H1 (cell line): ENCODE measurements at regions not wholly inside any gene's neighbourhood (a gene's known extent, or its start where the extent isn't known, plus 50 kb on each side); places are given as distances from the start of the nearest gene placed in this dataset.

Source experiments
- CTCF ChIA-PET: fragments of 300-600 bp; sonication (Branson Sonifier 250); formaldehyde crosslinking; loops from one replicate; lab custom pipeline; 2021; ENCODE audit not compliant: partially characterized antibody; lab: Charles Lee
- POLR2A ChIA-PET: fragments of 300-600 bp; sonication (Branson Sonifier 250); formaldehyde crosslinking; loops from one replicate; lab custom pipeline; 2021; ENCODE audit warnings: inconsistent platforms; ENCODE audit not compliant: partially characterized antibody; lab: Charles Lee
- DNase-seq, 2 experiments: peaks; one replicate each; pipeline versions ENCODE4 v3.0.0 to v3.0.0-alpha.2; 2010 to 2022; ENCODE audit warnings: low spot score in 2 of 2, low read depth in 1 of 2, mixed read lengths in 1 of 2
- FAIRE-seq: peaks from 2 replicates; lab custom pipeline; 2011; peaks lifted over from hg19 to GRCh38; lab: Jason Lieb, UNC
- H2AFZ ChIP-seq: 2 replicates; pipeline ENCODE4 v1.8.1; 2012; ENCODE audit warnings: low read length, inconsistent platforms
- H2AK5ac ChIP-seq: 2 replicates; pipeline ENCODE4 v1.6.1; 2013; ENCODE audit warnings: low read depth, low read length
- H2BK120ac ChIP-seq: replicated peaks from 2 replicates; pipeline ENCODE3; 2013; ENCODE audit warnings: low read depth, low read length, inconsistent platforms
- H2BK12ac ChIP-seq: 2 replicates; pipeline ENCODE4 v1.6.1; 2013; ENCODE audit warnings: low read depth, low read length
- H2BK15ac ChIP-seq: 2 replicates; pipeline ENCODE4 v1.6.1; 2013; ENCODE audit warnings: low read length
- H2BK20ac ChIP-seq: 2 replicates; pipeline ENCODE4 v1.6.1; 2013; ENCODE audit warnings: low read length
- H2BK5ac ChIP-seq: 2 replicates; pipeline ENCODE4 v1.6.1; 2013; ENCODE audit warnings: low read depth, low read length
- H3K14ac ChIP-seq: 2 replicates; pipeline ENCODE4 v1.6.1; 2013; ENCODE audit warnings: inconsistent platforms; ENCODE audit not compliant: insufficient read length
- H3K18ac ChIP-seq: 2 replicates; pipeline ENCODE4 v1.6.1; 2013; ENCODE audit warnings: low read length; ENCODE audit errors: extremely low read depth
- H3K23ac ChIP-seq: 2 replicates; pipeline ENCODE4 v1.6.1; 2013; ENCODE audit warnings: inconsistent platforms; ENCODE audit not compliant: insufficient read length
- H3K23me2 ChIP-seq: 2 replicates; pipeline ENCODE4 v1.6.1; 2013; ENCODE audit warnings: low read depth, low read length
- H3K27ac ChIP-seq: 2 replicates; pipeline ENCODE4 v1.6.1; 2011; ENCODE audit warnings: low read depth, low read length, inconsistent platforms
- H3K27me3 ChIP-seq, 4 experiments: replicated peaks in 1 of 4; 1 replicate in 1 of 4; 2 replicates in 3 of 4; pipeline versions ENCODE4 v1.6.1 to v1.8.1; 2011 to 2013; ENCODE audit warnings: low read length in 3 of 4, mild to moderate bottlenecking in 3 of 4, inconsistent platforms in 2 of 4, mixed read lengths in 2 of 4, moderate library complexity in 1 of 4; ENCODE audit not compliant: control insufficient read depth in 3 of 4, insufficient read depth in 3 of 4; ENCODE audit errors: extremely low read depth in 1 of 4
- H3K36me3 ChIP-seq, 4 experiments: 2 replicates each; pipeline versions ENCODE4 v1.6.1 to v1.8.1; 2011 to 2013; ENCODE audit warnings: mild to moderate bottlenecking in 4 of 4, low read length in 3 of 4, moderate library complexity in 2 of 4, control low read depth in 1 of 4, inconsistent platforms in 1 of 4; ENCODE audit not compliant: insufficient read depth in 4 of 4, control insufficient read depth in 2 of 4
- H3K4ac ChIP-seq: replicated peaks from 2 replicates; pipeline ENCODE3; 2013; ENCODE audit warnings: low read length, low read depth, mixed read lengths, inconsistent platforms; ENCODE audit not compliant: insufficient read length
- H3K4me1 ChIP-seq, 4 experiments: replicated peaks in 1 of 4; 1 replicate in 1 of 4; 2 replicates in 3 of 4; pipeline versions ENCODE4 v1.6.1 to v1.8.1; 2011 to 2013; ENCODE audit warnings: low read length in 3 of 4, inconsistent platforms in 2 of 4, mixed read lengths in 1 of 4; ENCODE audit not compliant: insufficient read depth in 4 of 4, control insufficient read depth in 3 of 4
- H3K4me2 ChIP-seq, 2 experiments: 2 replicates each; pipeline versions ENCODE4 v1.6.1 to v1.8.1; 2011 to 2013; ENCODE audit warnings: low read depth in 2 of 2, low read length in 2 of 2, control low read depth in 1 of 2, inconsistent platforms in 1 of 2, mild to moderate bottlenecking in 1 of 2; ENCODE audit not compliant: insufficient read depth in 1 of 2
- H3K4me3 ChIP-seq, 4 experiments: fragments of 200-600, 300-600 bp in 1 of 4; sonication (generic), shearing (Covaris generic), sonication (Bioruptor Twin) in 1 of 4; 2 replicates each; pipeline versions ENCODE4 v1.5.1 to v1.8.1; 2011 to 2016; ENCODE audit warnings: low read length in 4 of 4, low read depth in 3 of 4, control low read depth in 2 of 4, inconsistent platforms in 2 of 4, mild to moderate bottlenecking in 2 of 4, mixed read lengths in 1 of 4, moderate library complexity in 1 of 4; ENCODE audit not compliant: insufficient read depth in 2 of 4; ENCODE audit errors: extremely low read depth in 1 of 4
- H3K56ac ChIP-seq: replicated peaks from 2 replicates; pipeline ENCODE3; 2013; ENCODE audit warnings: low read depth, mild to moderate bottlenecking, mixed read lengths, low read length, inconsistent platforms; ENCODE audit not compliant: insufficient read length
- H3K79me1 ChIP-seq: 2 replicates; pipeline ENCODE4 v1.6.1; 2013; ENCODE audit warnings: low read depth, low read length, control low read depth
- H3K79me2 ChIP-seq, 2 experiments: 2 replicates each; pipeline versions ENCODE4 v1.6.1 to v1.8.1; 2012 to 2013; ENCODE audit warnings: low read length in 2 of 2, mild to moderate bottlenecking in 2 of 2, inconsistent platforms in 1 of 2; ENCODE audit not compliant: insufficient read depth in 2 of 2, control insufficient read depth in 1 of 2
- H3K9ac ChIP-seq, 4 experiments: replicated peaks in 1 of 4; 1 replicate in 1 of 4; 2 replicates in 3 of 4; pipeline versions ENCODE4 v1.6.1 to v1.8.1; 2011 to 2013; ENCODE audit warnings: low read depth in 3 of 4, low read length in 3 of 4, control low read depth in 2 of 4, mild to moderate bottlenecking in 2 of 4, moderate library complexity in 2 of 4, inconsistent platforms in 1 of 4; ENCODE audit errors: extremely low read depth in 1 of 4
- H3K9me3 ChIP-seq, 2 experiments: 2 replicates each; pipeline versions ENCODE4 v1.6.1 to v1.8.1; 2012 to 2013; ENCODE audit warnings: mild to moderate bottlenecking in 2 of 2, moderate library complexity in 2 of 2, control low read depth in 1 of 2, inconsistent platforms in 1 of 2, low read depth in 1 of 2, low read length in 1 of 2, mixed read lengths in 1 of 2; ENCODE audit not compliant: insufficient read depth in 2 of 2
- H4K20me1 ChIP-seq, 2 experiments: replicated peaks in 1 of 2; 2 replicates each; pipeline versions ENCODE3 to v1.8.1; 2011 to 2013; ENCODE audit warnings: inconsistent platforms in 2 of 2, low read length in 2 of 2, mild to moderate bottlenecking in 1 of 2; ENCODE audit not compliant: insufficient read depth in 2 of 2, control insufficient read depth in 1 of 2
- H4K5ac ChIP-seq: 2 replicates; pipeline ENCODE4 v1.6.1; 2013; ENCODE audit warnings: low read length, low read depth, mixed read lengths, inconsistent platforms; ENCODE audit not compliant: insufficient read length
- H4K8ac ChIP-seq: 2 replicates; pipeline ENCODE4 v1.8.0; 2013; ENCODE audit warnings: mild to moderate bottlenecking, moderate library complexity, low read length, inconsistent platforms; ENCODE audit not compliant: insufficient read depth; ENCODE audit errors: extremely low read depth
- H4K91ac ChIP-seq: replicated peaks from 2 replicates; pipeline ENCODE3; 2013; ENCODE audit warnings: low read length, mixed read lengths, inconsistent platforms; ENCODE audit not compliant: insufficient read length
- BRCA1 ChIP-seq: IDR thresholded peaks from 2 replicates; pipeline ENCODE4 v1.6.1; 2012; ENCODE audit warnings: low read depth, low read length, improper control_type of control experiment
- CREB1 ChIP-seq: IDR thresholded peaks from 2 replicates; pipeline ENCODE4 v1.6.1; 2012; ENCODE audit warnings: inconsistent platforms
- EGR1 ChIP-seq: IDR thresholded peaks from 2 replicates; pipeline ENCODE4 v1.6.1; 2011; ENCODE audit warnings: low read depth, low read length, borderline replicate concordance
- KDM5A ChIP-seq: fragments of 200-600 bp; IDR thresholded peaks from 2 replicates; pipeline ENCODE4 v1.7.1; 2012; ENCODE audit warnings: mild to moderate bottlenecking, low read length, inconsistent platforms, mixed read lengths
- RAD21 ChIP-seq, 2 experiments: IDR thresholded peaks in 1 of 2; conservative IDR thresholded peaks in 1 of 2; 2 replicates each; pipeline ENCODE4 v1.6.1; 2011; ENCODE audit warnings: low read depth in 2 of 2, low read length in 2 of 2, improper control_type of control experiment in 1 of 2, inconsistent platforms in 1 of 2, mild to moderate bottlenecking in 1 of 2, moderate library complexity in 1 of 2
- SIRT6 ChIP-seq: IDR thresholded peaks from one replicate; pipeline ENCODE4 v1.7.1; 2012; ENCODE audit warnings: low read length, inconsistent platforms
- SP1 ChIP-seq: IDR thresholded peaks from 2 replicates; pipeline ENCODE4 v1.6.1; 2011; ENCODE audit warnings: low read depth, low read length
- SP4 ChIP-seq: IDR thresholded peaks from 2 replicates; pipeline ENCODE4 v1.6.1; 2012; ENCODE audit warnings: low read length, inconsistent platforms
- SUZ12 ChIP-seq: fragments of 200-600 bp; sonication (generic); IDR thresholded peaks from 2 replicates; pipeline ENCODE4 v1.6.1; 2012; ENCODE audit warnings: mild to moderate bottlenecking, inconsistent platforms, low read length, moderate library complexity, mixed read lengths
- TAF1 ChIP-seq: IDR thresholded peaks from 2 replicates; pipeline ENCODE4 v1.6.1; 2011; ENCODE audit warnings: mild to moderate bottlenecking, low read depth, low read length
- WGBS, 2 experiments: shearing (Covaris generic) in 1 of 2; methylation state at CpG; one replicate each; pipeline versions ENCODE4 v1.1.6 to v1.1.7; 2013 to 2015; ENCODE audit warnings: low lambda C conversion rate in 2 of 2, mixed read lengths in 2 of 2, inconsistent platforms in 1 of 2, low coverage in 1 of 2, missing lambda C conversion rate in 1 of 2; ENCODE audit not compliant: insufficient replicate concordance in 2 of 2, insufficient coverage in 1 of 2, insufficient read length in 1 of 2; ENCODE audit errors: extremely low coverage in 1 of 2, missing lambda C conversion rate in 1 of 2; 5-methylcytosine and 5-hydroxymethylcytosine counted together

GRCh38 chr15:91795235-91795634, 58.3 kb upstream of the SLCO3A1 start:
- H2BK15ac ChIP-seq: no peak overlapping the region
- H2AFZ ChIP-seq: no peak overlapping the region
- no peak overlapping the region for H2BK12ac ChIP-seq
- H3K27me3 ChIP-seq: no peaks in the 10 kb centered on the region
- no peak overlapping the region for H4K8ac ChIP-seq
- no peak overlapping the region for H2AK5ac ChIP-seq
- ChIA-PET CTCF (interaction anchor here (1.4 kb wide), 1 partner anchor 89 kb away, joined by 3 read pairs; no protein-coding TSS in a partner anchor), POLR2A (no interaction called here)
- WGBS, 2 experiments: 88% methylated on average over 1 of the region's 1 CpG; no CpG with 5 or more reads in 1 of the 2 experiments
- H3K9ac ChIP-seq: no peak overlapping the region
- no peaks in the 10 kb centered on the region for H3K9me3 ChIP-seq
- H3K4me3 ChIP-seq: no peak overlapping the region
- H3K4me2 ChIP-seq: no peak overlapping the region
- no peak overlapping the region for H4K91ac ChIP-seq
- TF ChIP-seq SP1 (no peak), SP4 (no peak), TAF1 (no peak), CREB1 (no peak), SUZ12 (no peak), SIRT6 (no peak), EGR1 (no peak), KDM5A (no peak), BRCA1 (no peak), RAD21 (IDR thresholded peaks at IDR 0.05 in 1 of 2, conservative IDR thresholded peaks at IDR 0.05 in 1 of 2; ENCODE audit: low read depth in 2 of 2, low read length in 2 of 2) (no peak)
- no peaks in the 10 kb centered on the region for H3K36me3 ChIP-seq
- H3K4me1 ChIP-seq: no peaks in the 10 kb centered on the region
- no peak overlapping the region for H3K23ac ChIP-seq
- DNase-seq: no peak
- no peak for FAIRE-seq
- no peak overlapping the region for H2BK120ac ChIP-seq
- H4K5ac ChIP-seq: no peak overlapping the region
- H3K18ac ChIP-seq: no peak overlapping the region
- H4K20me1 ChIP-seq: no peaks in the 10 kb centered on the region
- no peak overlapping the region for H3K27ac ChIP-seq
- no peaks in the 10 kb centered on the region for H3K79me2 ChIP-seq
- no peaks in the 10 kb centered on the region for H3K23me2 ChIP-seq
- H3K14ac ChIP-seq: no peak overlapping the region
- H3K4ac ChIP-seq: no peak overlapping the region
- H3K56ac ChIP-seq: no peak overlapping the region
- no peak overlapping the region for H2BK20ac ChIP-seq
- H2BK5ac ChIP-seq: no peak overlapping the region
- H3K79me1 ChIP-seq: no peaks in the 10 kb centered on the region
